Heart right ventricle (tissue), 16 donors: ENCODE measurements at regions not wholly inside any gene's neighbourhood (a gene's known extent, or its start where the extent isn't known, plus 50 kb on each side); places are given as distances from the start of the nearest gene placed in this dataset.
"Not testable (repeated sequence)": the region's sequence is repeated elsewhere in the genome, so short reads cannot be mapped to it uniquely, and the experiment has no call there.

Experiments used
- ATAC-seq, 8 donors: fragments of 200-7000 bp; cut with Tn5 transposase; one replicate each; pipeline ENCODE4 v1.9.1; 2020; ENCODE audit warnings: mild to moderate bottlenecking in 8 of 8, moderate library complexity in 8 of 8, moderate number of reproducible peaks in 1 of 8
- DNase-seq, 2 donors: peaks; one replicate each; pipeline ENCODE4 v3.0.0-alpha.2; 2020
- H3K27ac ChIP-seq, 10 donors: fragments of 200-600 bp; sonication (generic) in 2 of 10; one replicate each; pipeline versions ENCODE4 v1.5.0 to v1.8.0; 2020 to 2022; ENCODE audit warnings: mild to moderate bottlenecking in 3 of 10
- H3K27me3 ChIP-seq, 7 donors: fragments of 200-600 bp; one replicate each; pipeline ENCODE4 v1.8.0; 2021 to 2022; ENCODE audit warnings: mild to moderate bottlenecking in 2 of 7
- H3K36me3 ChIP-seq, 9 donors: fragments of 200-600 bp; sonication (generic) in 1 of 9; one replicate each; pipeline versions ENCODE4 v1.5.0 to v1.8.0; 2020 to 2022; ENCODE audit warnings: mild to moderate bottlenecking in 2 of 9
- H3K4me1 ChIP-seq, 9 donors: fragments of 200-600 bp; sonication (generic) in 1 of 9; one replicate each; pipeline versions ENCODE4 v1.5.0 to v1.8.0; 2020 to 2022; ENCODE audit warnings: mild to moderate bottlenecking in 4 of 9
- H3K4me3 ChIP-seq, 10 donors: fragments of 200-600 bp; sonication (generic) in 2 of 10; one replicate each; pipeline versions ENCODE4 v1.5.0 to v1.8.0; 2020 to 2022; ENCODE audit warnings: mild to moderate bottlenecking in 7 of 10, moderate library complexity in 2 of 10
- H3K9me3 ChIP-seq, 11 donors: fragments of 200-600 bp in 10 of 11; sonication (generic) in 2 of 11; one replicate each; pipeline versions ENCODE4 v1.5.0 to v1.8.0; 2013 to 2022; ENCODE audit warnings: mild to moderate bottlenecking in 2 of 11, control low read depth in 1 of 11, moderate library complexity in 1 of 11
- WGBS, 2 donors: extraction: QIAGEN DNeasy Blood & Tissue Kit; methylation state at CpG; one replicate each; pipeline ENCODE4 v1.1.7; 2013; ENCODE audit warnings: inconsistent platforms in 1 of 2; 5-methylcytosine and 5-hydroxymethylcytosine counted together
- intact Hi-C, 10 donors: fragments of 100-400 bp; cut with DNase I; formaldehyde crosslinking; loops; one replicate each; pipeline versions ENCODE4 v1.11.1 to v1.14.2; 2022
- TF ChIP-seq, protein P1 (sequence below), 9 donors: fragments of 200-600 bp; sonication (generic) in 2 of 9; IDR thresholded peaks; one replicate each; pipeline versions ENCODE4 v1.5.0 to v1.8.0; 2021 to 2022; ENCODE audit warnings: antibody characterized with exemption in 9 of 9, mild to moderate bottlenecking in 5 of 9, moderate library complexity in 1 of 9
- donor health status: Arrhythmogenic right ventricular cardiomyopathy.
- donor health status: ischemic (EF 13 %, LVEDD 7.1; RV severe dilation, severe dysfunction).
- donor health status: healthy with polysubstance abuse.
- donor health status: DM: no; HTN: yes; CAD: no.
- donor health status: DM: no; HTN: no; CAD: no.
- donor health status: ischemic (EF 25% LVEDD 6.9; RV normal size, moderate dysfunction).
- donor health status: ischemic (EF 25% LVEDD 5.7; RV mildly dilated, moderate dysfunction).
- donor health status: healthy.
- donor health status: DM: yes; HTN: yes; CAD: no.
- donor health status: Ischemic cardiomyopathy.
- donor health status: ischemic (EF 35%, LVEDD 5.7; RV mildly dilated, moderate dysfunction).
- donor health status: nonischemic (EF 11% LVEDD 7.7; RV severe dilation, severe dysfunction).
- donor health status: DM: yes; HTN: yes; CAD: no.
- donor health status: PGD.
- donor health status: ischemic (EF 29% LVEDD 5.4; RV normal size, mild dysfunction).
- donor health status: nonischemic (EF 23%, LVEDD 6.1; RV moderate dilation, normal function).

DNA sequence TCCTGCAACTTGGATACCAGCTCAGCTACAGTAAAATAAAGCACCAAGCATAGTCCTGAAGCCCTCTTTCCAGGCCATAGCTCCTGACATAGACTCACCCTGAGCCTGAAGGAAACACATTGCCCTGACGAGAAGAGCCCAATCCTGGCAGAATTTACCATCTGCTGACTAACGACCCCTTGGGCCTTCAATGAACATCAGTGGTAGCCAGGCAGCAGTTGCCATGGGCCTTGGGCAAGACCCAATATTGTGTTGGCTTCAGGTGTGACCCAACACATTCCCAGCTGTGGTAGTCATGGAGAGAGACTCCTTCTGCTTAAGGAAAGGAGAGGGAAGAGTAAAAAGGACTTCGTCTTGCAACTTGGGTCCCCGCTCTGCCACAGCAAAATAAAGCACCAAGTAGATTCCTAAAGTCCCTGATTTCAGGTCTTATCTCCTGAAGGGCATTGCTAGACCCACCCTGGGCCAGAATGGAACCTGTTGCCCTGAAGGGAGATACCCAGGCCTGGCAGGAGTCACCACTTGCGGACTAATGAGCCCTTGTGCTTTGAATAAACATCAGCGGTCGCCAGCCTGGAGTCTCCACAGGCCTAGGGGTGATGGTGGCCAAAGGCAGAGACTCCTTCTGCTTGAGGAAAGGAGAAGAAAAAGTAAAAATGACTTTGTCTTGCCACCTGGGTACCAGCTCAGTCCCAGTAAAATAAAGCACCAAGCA lies 902.6 kb downstream of the C4orf33 start:
- DNase-seq (no peak), ATAC-seq (no peak)
- intact Hi-C loops: no loop called here
- Histone ChIP-seq H3K36me3 (no peaks in the 10 kb centered on the region), H3K9me3 (peaks cover 0 to 12% (median 0%) of the 10 kb centered on the region in 11 donors), H3K27me3 (no peaks in the 10 kb centered on the region), H3K27ac (no peak overlapping the region), H3K4me1 (no peaks in the 10 kb centered on the region), H3K4me3 (no peak overlapping the region)
- WGBS, 2 donors: 84 to 85% methylated on average over 7 of the region's 7 CpGs
- TF ChIP-seq, protein P1, sequence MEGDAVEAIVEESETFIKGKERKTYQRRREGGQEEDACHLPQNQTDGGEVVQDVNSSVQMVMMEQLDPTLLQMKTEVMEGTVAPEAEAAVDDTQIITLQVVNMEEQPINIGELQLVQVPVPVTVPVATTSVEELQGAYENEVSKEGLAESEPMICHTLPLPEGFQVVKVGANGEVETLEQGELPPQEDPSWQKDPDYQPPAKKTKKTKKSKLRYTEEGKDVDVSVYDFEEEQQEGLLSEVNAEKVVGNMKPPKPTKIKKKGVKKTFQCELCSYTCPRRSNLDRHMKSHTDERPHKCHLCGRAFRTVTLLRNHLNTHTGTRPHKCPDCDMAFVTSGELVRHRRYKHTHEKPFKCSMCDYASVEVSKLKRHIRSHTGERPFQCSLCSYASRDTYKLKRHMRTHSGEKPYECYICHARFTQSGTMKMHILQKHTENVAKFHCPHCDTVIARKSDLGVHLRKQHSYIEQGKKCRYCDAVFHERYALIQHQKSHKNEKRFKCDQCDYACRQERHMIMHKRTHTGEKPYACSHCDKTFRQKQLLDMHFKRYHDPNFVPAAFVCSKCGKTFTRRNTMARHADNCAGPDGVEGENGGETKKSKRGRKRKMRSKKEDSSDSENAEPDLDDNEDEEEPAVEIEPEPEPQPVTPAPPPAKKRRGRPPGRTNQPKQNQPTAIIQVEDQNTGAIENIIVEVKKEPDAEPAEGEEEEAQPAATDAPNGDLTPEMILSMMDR (IDR thresholded peaks at IDR 0.05): no peak

DNA sequence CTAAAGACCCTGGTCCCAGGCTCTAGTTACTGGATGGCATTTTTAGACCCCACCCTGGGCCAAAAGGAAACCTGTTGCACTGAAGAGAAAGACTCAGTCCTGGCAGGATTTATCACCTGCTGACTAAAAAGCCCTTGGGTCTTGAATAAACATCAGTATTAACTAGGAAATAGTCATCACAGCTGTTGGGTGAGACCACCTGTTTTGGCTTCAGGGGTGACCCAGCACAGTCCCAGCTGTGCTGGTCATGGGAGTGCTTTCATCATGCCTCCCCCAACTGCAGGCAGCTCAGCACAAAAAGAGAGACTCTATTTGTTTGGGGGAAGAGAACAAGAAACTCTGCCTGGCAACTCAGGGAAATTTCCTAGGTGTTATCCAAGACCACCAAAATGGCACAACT lies 903.2 kb downstream of the C4orf33 start:
- H3K27ac ChIP-seq: no peak overlapping the region
- intact Hi-C loops: no loop called here
- ATAC-seq: no peak

DNA sequence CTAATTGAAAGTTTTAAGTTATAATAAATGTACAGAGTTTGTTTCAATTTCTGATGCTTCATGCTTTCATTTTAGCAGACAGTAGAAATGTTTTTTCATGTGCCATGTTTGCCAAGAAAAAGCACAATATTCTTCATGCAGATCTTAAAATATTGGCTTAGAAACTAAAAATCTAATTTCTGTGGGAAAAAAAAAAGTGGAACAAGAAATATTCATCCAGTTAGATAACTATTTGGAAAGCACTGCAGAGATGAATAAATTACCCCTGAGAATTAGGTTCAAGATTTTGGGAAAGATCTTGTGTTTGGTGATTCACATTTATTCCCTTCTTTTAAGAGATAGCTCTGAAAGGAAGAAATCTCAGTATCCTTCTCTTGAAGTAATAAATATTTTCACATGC lies 912.5 kb downstream of the C4orf33 start:
- H3K4me1 ChIP-seq: no peaks in the 10 kb centered on the region
- intact Hi-C loops: no loop called here
- H3K9me3 ChIP-seq: peaks cover 0 to 9% (median 0%) of the 10 kb centered on the region in 11 donors
- H3K27ac ChIP-seq: no peak overlapping the region
- no peak overlapping the region for H3K4me3 ChIP-seq
- TF ChIP-seq, protein P1 (IDR thresholded peaks at IDR 0.05): no peak
- DNase-seq (no peak), ATAC-seq (no peak)
- H3K36me3 ChIP-seq: no peaks in the 10 kb centered on the region
- no peaks in the 10 kb centered on the region for H3K27me3 ChIP-seq

More for the DNA sequence above, 903.2 kb downstream of the C4orf33 start:
- Histone ChIP-seq H3K27me3 (no peaks in the 10 kb centered on the region), H3K9me3 (peaks cover 0 to 12% (median 0%) of the 10 kb centered on the region in 11 donors), H3K4me3 (no peak overlapping the region), H3K36me3 (no peaks in the 10 kb centered on the region), H3K4me1 (no peaks in the 10 kb centered on the region)
- TF ChIP-seq, protein P1 (IDR thresholded peaks at IDR 0.05): no peak
- DNase-seq: no peak

DNA sequence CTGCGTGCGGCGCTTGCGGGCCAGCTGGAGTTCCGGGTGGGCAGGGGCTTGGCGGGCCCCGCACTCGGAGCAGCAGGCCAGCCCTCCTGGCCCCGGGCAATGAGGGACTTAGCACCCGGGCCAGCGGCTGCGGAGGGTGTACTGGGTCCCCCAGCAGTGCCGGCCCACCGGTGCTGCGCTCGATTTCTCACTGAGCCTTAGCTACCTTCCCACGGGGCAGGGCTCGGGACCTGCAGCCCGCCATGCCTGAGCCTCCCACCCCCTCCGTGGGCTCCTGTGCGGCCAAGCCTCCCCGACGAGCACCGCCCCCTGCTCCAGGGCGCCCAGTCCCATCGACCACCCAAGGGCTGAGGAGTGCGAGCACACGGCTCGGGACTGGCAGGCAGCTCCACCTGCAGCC lies 916.9 kb downstream of the C4orf33 start:
- H3K4me1 ChIP-seq, H3K27me3 ChIP-seq, DNase-seq, H3K36me3 ChIP-seq, intact Hi-C loops, H3K9me3 ChIP-seq, ATAC-seq, H3K27ac ChIP-seq, H3K4me3 ChIP-seq: not testable (repeated sequence)
- WGBS, 2 donors: 97% methylated on average over 25 to 28 of the region's 29 CpGs

DNA sequence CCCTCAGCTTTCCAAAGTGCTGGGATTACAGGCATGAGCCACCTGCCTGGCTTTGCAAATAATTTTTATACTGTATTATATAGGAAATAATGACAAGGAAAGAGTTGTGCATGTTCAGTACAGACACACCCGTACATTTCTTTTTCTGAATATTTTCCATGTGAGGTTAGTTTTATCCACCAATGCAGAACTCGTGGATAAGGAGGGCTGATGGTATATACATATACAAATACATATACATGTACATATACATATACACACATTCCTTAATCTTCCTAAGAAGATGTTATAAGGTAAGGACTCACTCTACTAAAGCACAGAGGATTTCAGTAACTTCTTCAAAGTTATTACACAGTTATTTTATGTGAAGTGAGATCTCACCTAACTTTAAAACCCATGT lies 925.8 kb downstream of the C4orf33 start:
- no peaks in the 10 kb centered on the region for H3K36me3 ChIP-seq
- peaks cover 0 to 7% (median 0%) of the 10 kb centered on the region in 11 donors for H3K9me3 ChIP-seq
- WGBS, 2 donors: 78 to 80% methylated on average over 2 of the region's 2 CpGs
- no peak overlapping the region for H3K27ac ChIP-seq
- H3K27me3 ChIP-seq: no peaks in the 10 kb centered on the region
- TF ChIP-seq, protein P1 (IDR thresholded peaks at IDR 0.05): no peak
- intact Hi-C loops: no loop called here
- DNase-seq (no peak), ATAC-seq (no peak)
- H3K4me3 ChIP-seq: no peak overlapping the region
- no peaks in the 10 kb centered on the region for H3K4me1 ChIP-seq
